ENCODE measurements at regions not wholly inside any gene's neighbourhood (a gene's known extent, or its start where the extent isn't known, plus 50 kb on each side); places are given as distances from the start of the nearest gene placed in this dataset.

- DNase-seq = no peak
Measured at GRCh38 chr12:24404086-24404815, 454.8 kb upstream of the SOX5 start.

- DNase-seq = no peak
Measured at GRCh38 chr12:24400533-24400932, 451.1 kb upstream of the SOX5 start.

GRCh38 chr12:24398605-24399004 lies 449.1 kb upstream of the SOX5 start:
- no peak for DNase-seq

GRCh38 chr12:24396224-24396623 lies 446.8 kb upstream of the SOX5 start:
- no peak for DNase-seq

GRCh38 chr12:24394246-24394645 lies 444.8 kb upstream of the SOX5 start:
- no peak for DNase-seq

- DNase-seq = no peak
Measured at GRCh38 chr12:24393071-24393470, 443.6 kb upstream of the SOX5 start.

GRCh38 chr12:24389394-24389793 lies 439.9 kb upstream of the SOX5 start:
- DNase-seq = no peak

GRCh38 chr12:24387381-24387780 lies 437.9 kb upstream of the SOX5 start:
- DNase-seq = no peak

GRCh38 chr12:24386836-24387235 lies 437.4 kb upstream of the SOX5 start:
- DNase-seq = no peak

GRCh38 chr12:24381790-24382189 lies 432.3 kb upstream of the SOX5 start:
- no peak for DNase-seq

GRCh38 chr12:24379861-24380521 lies 430.5 kb upstream of the SOX5 start:
- no peak for DNase-seq

- DNase-seq = no peak
Measured at GRCh38 chr12:24379433-24379832, 430.0 kb upstream of the SOX5 start.

- no peak for DNase-seq
Measured at GRCh38 chr12:24378548-24379407, 429.3 kb upstream of the SOX5 start.

- no peak for DNase-seq
Measured at GRCh38 chr12:24374452-24374851, 425.0 kb upstream of the SOX5 start.

GRCh38 chr12:24373004-24373403 lies 423.5 kb upstream of the SOX5 start:
- DNase-seq = no peak

- DNase-seq = no peak
Measured at GRCh38 chr12:24366514-24366913, 417.0 kb upstream of the SOX5 start.

- DNase-seq = no peak
Measured at GRCh38 chr12:24364921-24365320, 415.5 kb upstream of the SOX5 start.

- DNase-seq = no peak
Measured at GRCh38 chr12:24363177-24363754, 413.8 kb upstream of the SOX5 start.

GRCh38 chr12:24361877-24362580 lies 412.6 kb upstream of the SOX5 start:
- DNase-seq = no peak

GRCh38 chr12:24360907-24361306 lies 411.4 kb upstream of the SOX5 start:
- no peak for DNase-seq

- DNase-seq = no peak
Measured at GRCh38 chr12:24360461-24360860, 411.0 kb upstream of the SOX5 start.

- DNase-seq = no peak
Measured at GRCh38 chr12:24360057-24360456, 410.6 kb upstream of the SOX5 start.

- DNase-seq = no peak
Measured at GRCh38 chr12:24359418-24359817, 409.9 kb upstream of the SOX5 start.

Data from stimulated activated CD4-positive, alpha-beta T cell treated with anti-CD3 and anti-CD28 coated beads, Interleukin-2, amount 100 ng/mL, for 24 hours (primary cell).